ELF-1 (cell line): ENCODE measurements at regions not wholly inside any gene's neighbourhood (a gene's known extent, or its start where the extent isn't known, plus 50 kb on each side); places are given as distances from the start of the nearest gene placed in this dataset.

ENCODE experiments used
- DNase-seq: peaks from one replicate; pipeline ENCODE4 v3.0.0-alpha.2; 2016; ENCODE audit warnings: low read depth, low spot score

GRCh38 chr21:35373998-35374397 lies 324.9 kb upstream of the RUNX1 start:
- no peak for DNase-seq

DNA sequence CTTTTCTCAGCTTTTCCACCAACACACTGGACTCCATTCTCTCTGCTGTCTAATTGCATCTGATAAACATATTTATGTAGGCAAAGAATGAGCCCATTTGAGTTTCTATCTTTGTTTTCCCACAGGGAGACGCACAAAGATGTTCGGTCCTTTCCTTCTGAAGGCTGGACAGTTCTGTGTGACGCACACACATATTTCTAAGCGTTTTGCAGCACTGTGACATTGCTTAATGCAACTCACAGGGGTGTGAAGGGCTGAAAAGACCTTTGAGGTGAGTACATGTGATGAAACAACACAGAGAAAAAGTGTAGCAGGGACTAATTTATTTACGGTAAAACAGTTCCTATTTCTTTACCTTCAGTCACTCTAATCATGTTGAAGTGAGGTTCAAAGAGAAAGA lies 323.1 kb upstream of the RUNX1 start:
- no peak for DNase-seq

- DNase-seq, result no peak
These were observed 321.6 kb upstream of the RUNX1 start for GRCh38 chr21:35370671-35371070.

DNA sequence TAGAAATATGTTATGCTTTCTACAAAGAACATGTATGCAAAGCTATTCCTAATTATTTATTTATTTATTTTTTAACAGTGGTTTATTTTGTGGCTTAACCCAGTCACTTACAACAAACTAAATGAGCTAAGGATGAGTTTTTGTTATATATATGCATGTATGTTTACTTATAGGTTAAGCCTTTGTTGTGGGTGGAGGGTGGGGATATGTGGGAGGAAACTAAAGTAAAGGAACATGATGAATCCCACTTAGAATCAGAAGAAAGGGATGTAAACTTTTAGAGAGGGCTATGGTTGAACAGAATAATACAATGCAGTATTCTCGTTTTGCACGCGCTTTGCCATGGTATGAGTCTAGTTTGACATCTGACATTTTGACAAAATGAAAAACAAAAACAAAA lies 321.0 kb upstream of the RUNX1 start:
- DNase-seq, result no peak

GRCh38 chr21:35368326-35368725 lies 319.2 kb upstream of the RUNX1 start:
- DNase-seq, result no peak

DNA sequence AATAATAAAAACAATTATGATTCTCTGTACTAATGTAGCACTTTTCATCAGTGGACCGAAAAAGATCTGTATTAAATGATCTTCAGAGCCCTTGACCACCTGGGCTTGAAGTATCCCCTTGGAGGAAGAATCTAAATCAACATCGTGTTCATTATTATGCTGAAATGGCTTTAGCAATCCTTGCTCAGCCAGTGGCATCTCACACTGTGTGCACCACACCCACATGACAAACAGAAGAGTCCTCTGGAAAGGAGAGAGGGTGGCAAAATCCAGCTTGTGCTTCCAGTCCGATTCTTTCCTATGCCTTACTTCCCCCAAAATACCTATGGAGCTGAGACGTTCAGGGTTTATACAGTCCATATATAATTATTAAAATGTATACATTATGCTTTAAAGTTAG lies 318.5 kb upstream of the RUNX1 start:
- DNase-seq, result no peak

DNA sequence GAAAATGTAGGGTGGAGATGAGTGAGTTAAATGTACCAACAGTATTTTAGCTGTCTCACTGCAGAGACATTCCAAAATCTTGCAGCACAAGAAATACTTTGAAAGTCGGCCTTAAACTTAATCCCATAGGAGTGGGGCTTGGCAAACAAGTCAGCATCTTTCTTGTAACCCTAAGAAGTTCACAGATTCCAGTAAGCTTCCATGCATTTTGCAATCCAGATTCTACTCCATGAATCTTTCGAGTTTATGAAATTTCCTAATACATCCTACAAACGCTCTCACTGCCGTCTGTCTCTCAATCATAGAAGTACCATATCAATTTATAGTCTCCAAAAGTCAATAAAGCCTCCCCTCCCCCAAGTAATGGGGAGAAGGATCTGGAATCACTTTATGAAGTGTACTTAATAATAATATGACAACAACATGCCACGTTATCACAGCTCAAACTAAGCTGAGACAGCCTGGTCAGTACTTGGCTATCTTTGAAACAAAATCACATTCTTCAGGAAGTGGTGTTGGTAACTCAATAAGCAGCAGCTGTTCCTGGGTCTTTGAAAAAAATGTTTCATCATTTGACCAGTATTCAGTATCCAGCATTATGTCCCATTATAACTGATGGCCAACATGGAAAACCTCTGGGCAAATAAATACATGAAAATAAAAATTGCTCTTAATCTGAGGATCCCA lies 317.4 kb upstream of the RUNX1 start:
- no peak for DNase-seq

DNA sequence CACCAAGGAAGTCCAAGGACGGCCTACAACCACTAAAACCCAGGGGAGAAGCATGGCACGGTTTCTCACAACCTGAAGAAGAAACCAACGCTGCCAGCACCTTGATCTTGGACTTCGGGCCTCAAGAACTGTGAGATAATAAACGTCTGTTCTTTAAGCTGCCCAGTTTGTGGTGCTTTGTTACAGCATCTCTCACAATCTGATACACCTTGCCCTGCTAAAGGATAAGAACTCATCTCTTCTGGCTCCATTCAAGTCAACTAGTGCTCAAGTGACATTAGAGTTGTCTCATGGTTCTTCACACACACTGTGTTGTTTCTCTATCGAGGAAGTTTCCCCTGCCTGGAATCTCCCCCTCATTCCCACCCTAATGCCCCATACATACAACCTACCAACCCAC lies 314.4 kb upstream of the RUNX1 start:
- no peak for DNase-seq

- DNase-seq, result no peak
These were observed 312.9 kb upstream of the RUNX1 start for GRCh38 chr21:35361988-35362387.

GRCh38 chr21:35360870-35361570 lies 311.9 kb upstream of the RUNX1 start:
- peak; percentile 23 for DNase-seq

GRCh38 chr21:35359076-35359475 lies 310.0 kb upstream of the RUNX1 start:
- no peak for DNase-seq

DNA sequence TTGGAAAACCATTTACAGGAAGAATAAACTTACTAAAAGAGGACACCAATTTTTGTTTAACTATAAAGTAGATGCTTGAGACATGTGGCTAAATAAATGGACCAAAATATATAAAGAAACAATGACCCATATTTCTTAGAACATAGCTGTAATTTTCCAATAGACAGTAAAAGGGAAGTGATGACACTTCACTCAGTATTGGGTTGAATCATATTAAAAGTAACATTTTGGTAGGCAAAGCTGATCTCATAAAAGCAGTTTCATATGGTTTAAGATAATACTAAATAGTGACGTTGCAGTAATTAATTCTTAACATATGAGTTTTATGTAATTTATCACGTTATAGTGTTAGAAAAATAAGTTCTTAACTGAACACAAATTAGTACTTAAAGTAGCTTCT lies 308.9 kb upstream of the RUNX1 start:
- DNase-seq, result no peak

GRCh38 chr21:35357041-35357780 lies 308.1 kb upstream of the RUNX1 start:
- DNase-seq, result peak; percentile 9

DNA sequence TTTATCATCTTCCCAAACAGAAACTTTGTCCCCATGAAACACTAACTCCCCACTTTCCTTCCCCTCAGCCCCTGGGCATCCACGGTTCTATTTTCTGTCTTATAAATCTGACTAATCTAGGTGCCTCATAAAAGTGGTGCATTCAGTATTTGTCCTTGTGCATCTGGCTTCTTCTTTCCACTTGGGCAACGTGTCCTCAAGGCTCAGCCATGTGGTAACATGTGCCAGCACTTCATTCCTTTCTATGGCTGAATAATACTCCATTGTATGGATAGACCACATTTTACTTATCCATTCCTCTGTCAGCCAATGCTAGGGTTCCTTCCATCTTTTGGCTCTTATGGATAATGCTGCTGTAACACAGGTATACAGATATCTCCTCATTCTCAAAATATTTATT lies 305.0 kb upstream of the RUNX1 start:
- DNase-seq, result no peak

- DNase-seq, result no peak
These were observed 303.7 kb upstream of the RUNX1 start for GRCh38 chr21:35352793-35353192.

GRCh38 chr21:35352066-35352770 lies 303.1 kb upstream of the RUNX1 start:
- DNase-seq, result no peak

- no peak for DNase-seq
These were observed 302.3 kb upstream of the RUNX1 start for GRCh38 chr21:35351434-35351833.

GRCh38 chr21:35350965-35351364 lies 301.9 kb upstream of the RUNX1 start:
- no peak for DNase-seq

DNA sequence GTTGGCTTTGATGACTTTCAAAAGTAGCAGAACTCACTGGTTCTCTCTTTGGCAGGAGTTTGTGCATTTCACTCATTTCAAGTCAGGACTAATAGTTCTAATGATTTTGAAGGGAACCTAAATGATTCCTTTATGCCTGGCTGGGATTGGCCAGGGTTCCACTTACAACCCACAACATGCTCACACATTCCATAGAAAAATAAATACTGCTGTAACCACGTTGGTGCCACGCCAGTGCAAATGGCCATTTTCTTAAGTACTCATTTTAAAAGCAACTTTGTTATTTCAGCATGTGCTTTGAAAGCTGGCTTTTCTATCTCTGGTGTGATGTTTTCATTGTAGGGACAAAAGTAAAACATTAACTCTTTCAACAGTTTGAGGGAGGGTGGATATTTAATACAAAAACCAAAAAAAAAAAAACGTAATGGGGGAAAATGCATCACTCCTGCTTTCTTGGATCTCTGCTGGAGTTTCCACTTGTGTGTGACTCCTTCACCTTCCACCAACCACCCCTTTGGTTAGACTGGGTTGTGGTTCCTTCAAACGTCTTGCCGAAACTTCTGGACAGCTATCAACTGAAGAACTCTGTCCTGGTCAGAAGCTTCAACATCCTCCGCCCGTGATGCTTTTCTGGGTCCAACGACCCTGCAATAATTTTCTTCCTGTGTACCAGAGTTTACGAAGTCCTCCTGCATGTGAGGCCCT lies 300.4 kb upstream of the RUNX1 start:
- no peak for DNase-seq

DNA sequence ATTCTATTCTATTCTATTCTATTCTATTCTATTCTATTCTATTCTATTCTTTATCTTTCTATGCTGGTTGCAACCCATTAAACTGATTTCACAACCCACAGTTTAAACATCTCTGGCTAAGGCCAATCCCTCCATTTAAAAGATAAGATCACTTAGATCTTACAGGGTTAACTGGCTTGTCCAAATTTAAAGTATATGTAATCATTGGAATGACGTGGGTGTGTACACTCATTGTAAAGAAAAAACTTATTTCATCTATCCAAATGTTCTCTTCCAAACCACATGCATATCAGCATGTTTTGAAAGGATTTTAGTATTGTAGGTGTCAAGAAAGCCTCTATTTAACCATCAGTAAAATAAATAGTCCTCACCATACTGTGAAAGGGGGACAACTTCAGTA lies 299.6 kb upstream of the RUNX1 start:
- DNase-seq, result no peak

DNA sequence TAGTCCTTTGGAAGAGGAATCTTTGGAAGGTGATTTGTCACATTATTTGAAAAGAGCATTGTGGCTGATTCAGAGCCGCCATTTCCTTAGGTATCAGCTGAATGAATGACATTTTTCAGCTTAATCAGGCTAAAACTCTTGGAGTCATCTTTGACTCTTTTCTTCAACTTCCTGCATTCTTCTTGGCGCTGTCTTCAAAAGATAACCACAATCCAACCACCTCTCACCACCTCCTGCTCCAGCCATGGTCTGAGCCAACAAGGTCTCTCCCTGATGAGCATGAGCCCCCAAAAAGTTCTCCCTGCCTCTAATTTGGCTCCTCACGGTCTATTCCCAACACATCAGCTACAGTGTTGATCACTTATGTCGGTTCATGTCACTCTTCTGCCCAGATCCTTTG lies 297.6 kb upstream of the RUNX1 start:
- no peak for DNase-seq

GRCh38 chr21:35345954-35346353 lies 296.9 kb upstream of the RUNX1 start:
- no peak for DNase-seq
